Mesodermal cell (in vitro differentiated cells): ENCODE measurements at regions not wholly inside any gene's neighbourhood (a gene's known extent, or its start where the extent isn't known, plus 50 kb on each side); places are given as distances from the start of the nearest gene placed in this dataset.
"Not testable (repeated sequence)": the region's sequence is repeated elsewhere in the genome, so short reads cannot be mapped to it uniquely, and the experiment has no call there.

Experiments used
- H3K27ac ChIP-seq: 2 replicates; pipeline ENCODE4 v1.7.0; 2013; ENCODE audit warnings: mild to moderate bottlenecking, low read depth, low read length, moderate library complexity; ENCODE audit not compliant: severe bottlenecking
- H3K36me3 ChIP-seq: 2 replicates; pipeline ENCODE4 v1.7.1; 2013; ENCODE audit warnings: mild to moderate bottlenecking, low read length, moderate library complexity; ENCODE audit not compliant: control insufficient read depth, insufficient read depth
- H3K4me1 ChIP-seq: one replicate; pipeline ENCODE4 v1.7.1; 2013; ENCODE audit warnings: mild to moderate bottlenecking, low read length; ENCODE audit not compliant: insufficient read depth, control insufficient read depth, poor library complexity, severe bottlenecking
- H3K4me3 ChIP-seq: 2 replicates; pipeline ENCODE4 v1.7.0; 2013; ENCODE audit warnings: low read length, control low read depth, mild to moderate bottlenecking; ENCODE audit not compliant: insufficient read depth, poor library complexity, severe bottlenecking; ENCODE audit errors: extremely low read depth
- H3K9me3 ChIP-seq: 2 replicates; pipeline ENCODE4 v1.7.1; 2013; ENCODE audit warnings: mild to moderate bottlenecking, low read length, moderate library complexity; ENCODE audit not compliant: control insufficient read depth
- WGBS, 2 experiments: methylation state at CpG; one replicate each; pipeline ENCODE4 v1.1.5; 2013; ENCODE audit warnings: missing lambda C conversion rate in 2 of 2; ENCODE audit not compliant: insufficient coverage in 2 of 2; 5-methylcytosine and 5-hydroxymethylcytosine counted together

DNA sequence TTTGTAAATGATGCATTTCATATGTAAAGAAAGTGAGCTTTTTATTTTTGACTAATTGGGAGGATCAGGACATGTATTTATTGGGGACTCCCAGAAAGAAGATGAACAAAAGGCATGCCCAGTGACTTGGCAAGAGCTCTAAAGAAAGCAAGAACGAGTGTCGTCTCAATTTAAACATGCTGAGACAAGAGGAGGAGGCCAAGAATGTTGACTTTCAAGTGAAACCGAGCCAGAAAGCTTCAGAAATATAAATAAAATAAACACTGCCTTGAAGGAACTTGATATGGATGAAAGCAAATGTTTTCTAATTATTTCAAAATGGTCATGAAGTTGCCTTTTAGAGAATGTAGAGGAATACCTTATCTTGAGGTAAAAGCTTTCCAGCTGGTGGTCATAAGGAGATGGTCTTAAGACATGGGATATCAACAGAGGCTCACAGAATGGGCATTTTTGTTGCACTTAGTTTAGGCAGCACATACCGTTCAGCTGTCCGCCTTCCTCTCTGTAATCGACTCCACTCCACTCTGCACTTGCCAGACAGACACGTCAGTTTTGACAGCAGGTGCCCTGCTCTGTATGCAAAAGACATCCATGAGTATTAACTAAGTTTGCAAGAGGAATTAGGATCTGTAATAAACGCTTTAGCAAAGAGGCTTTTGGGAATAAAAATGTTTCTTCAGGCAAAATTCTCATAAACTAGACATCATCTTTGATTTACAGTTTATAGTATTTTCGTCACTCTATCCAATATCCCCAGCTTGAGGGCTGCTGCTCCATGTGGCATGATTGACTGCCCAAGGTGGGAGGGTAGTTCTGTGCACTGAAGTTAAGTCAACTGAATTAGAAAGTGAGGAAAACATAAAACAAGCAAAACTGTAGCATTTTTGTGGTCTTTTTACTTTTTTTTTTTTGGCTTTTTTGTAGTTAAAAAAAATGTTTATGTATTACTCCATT, 613.1 kb downstream of the PKHD1 start:
- no peaks in the 10 kb centered on the region for H3K36me3 ChIP-seq
- no peaks in the 10 kb centered on the region for H3K9me3 ChIP-seq
- H3K4me3 ChIP-seq: no peak overlapping the region
- no peaks in the 10 kb centered on the region for H3K4me1 ChIP-seq
- H3K27ac ChIP-seq: no peak overlapping the region
- WGBS, 2 experiments: 81 to 90% methylated on average over 5 of the region's 9 CpGs

DNA sequence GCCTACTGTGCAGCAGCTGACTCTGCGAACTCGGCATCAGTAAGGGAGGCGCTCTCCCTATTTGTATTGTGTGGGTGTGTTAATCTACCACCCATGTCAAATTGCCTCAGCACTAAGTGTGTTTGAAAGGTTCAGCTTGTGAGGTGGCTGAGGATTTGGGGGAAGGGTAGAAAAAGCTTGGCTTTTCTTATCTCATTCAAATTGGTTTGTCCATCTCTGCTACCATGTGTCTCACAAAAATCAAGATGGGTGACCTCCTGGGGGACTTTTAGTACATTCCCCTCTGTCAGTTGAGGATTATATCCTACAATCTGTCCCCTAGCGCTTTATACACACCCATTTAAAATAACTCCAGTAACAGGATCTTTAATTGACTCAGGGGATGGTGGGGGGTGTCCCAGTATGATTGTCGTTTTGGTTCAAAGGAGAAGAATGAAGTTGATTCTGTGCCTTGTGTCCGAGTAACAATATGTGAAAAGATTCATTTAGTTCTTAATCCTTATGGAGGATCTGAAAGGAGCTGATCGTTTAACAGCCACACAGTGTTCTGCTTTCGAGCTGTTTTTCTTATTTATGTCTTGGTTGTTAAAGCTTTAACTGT, 609.6 kb downstream of the PKHD1 start:
- no peaks in the 10 kb centered on the region for H3K4me1 ChIP-seq
- H3K36me3 ChIP-seq: no peaks in the 10 kb centered on the region
- H3K9me3 ChIP-seq: no peaks in the 10 kb centered on the region
- H3K27ac ChIP-seq: no peak overlapping the region
- WGBS, 2 experiments: 80 to 86% methylated on average over 3 to 4 of the region's 8 CpGs
- no peak overlapping the region for H3K4me3 ChIP-seq

DNA sequence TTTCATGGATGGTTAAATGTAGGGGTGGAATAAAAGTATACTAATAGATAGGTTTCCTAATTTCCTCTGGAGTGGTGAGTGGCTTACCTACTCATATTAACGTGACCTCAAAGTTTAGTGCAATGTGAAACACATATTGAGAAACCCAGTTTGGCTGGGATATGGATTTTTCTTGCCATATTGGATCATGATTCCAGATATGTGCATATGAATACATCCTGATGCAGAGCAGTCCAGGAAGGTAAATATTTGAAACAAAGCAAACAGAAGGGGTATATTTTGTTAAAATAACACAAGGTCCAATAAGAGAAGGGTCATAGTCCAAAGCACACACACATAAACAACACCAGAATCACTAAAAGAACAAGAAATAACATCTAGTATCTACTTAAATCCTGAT, 608.1 kb downstream of the PKHD1 start:
- no peak overlapping the region for H3K27ac ChIP-seq
- 100% methylated on average over 1 of the region's 1 CpG; no CpG with 5 or more reads in 1 of the 2 experiments for WGBS, 2 experiments
- H3K36me3 ChIP-seq: no peaks in the 10 kb centered on the region
- H3K9me3 ChIP-seq: no peaks in the 10 kb centered on the region
- no peaks in the 10 kb centered on the region for H3K4me1 ChIP-seq
- H3K4me3 ChIP-seq: no peak overlapping the region

DNA sequence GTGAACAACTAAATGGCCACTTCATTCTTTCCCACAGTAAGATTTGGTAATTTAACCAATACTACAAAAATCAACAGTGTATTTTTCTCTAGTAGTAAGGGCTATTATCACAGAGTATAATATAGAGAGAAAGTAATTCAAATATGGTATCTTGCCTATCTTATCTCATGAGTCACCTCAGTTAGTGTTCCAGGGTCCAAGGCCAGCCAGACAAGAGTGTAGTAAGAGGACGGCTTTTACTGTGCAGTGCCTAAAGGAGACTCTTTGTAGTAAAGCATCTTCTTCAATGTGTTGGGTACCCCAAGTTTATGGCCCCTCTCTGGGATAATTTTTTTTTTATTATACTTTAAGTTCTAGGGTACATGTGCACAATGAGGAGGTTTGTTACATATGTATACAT, 607.4 kb downstream of the PKHD1 start:
- 83% methylated on average over 1 of the region's 1 CpG; no CpG with 5 or more reads in 1 of the 2 experiments for WGBS, 2 experiments
- H3K36me3 ChIP-seq: no peaks in the 10 kb centered on the region
- no peak overlapping the region for H3K27ac ChIP-seq

DNA sequence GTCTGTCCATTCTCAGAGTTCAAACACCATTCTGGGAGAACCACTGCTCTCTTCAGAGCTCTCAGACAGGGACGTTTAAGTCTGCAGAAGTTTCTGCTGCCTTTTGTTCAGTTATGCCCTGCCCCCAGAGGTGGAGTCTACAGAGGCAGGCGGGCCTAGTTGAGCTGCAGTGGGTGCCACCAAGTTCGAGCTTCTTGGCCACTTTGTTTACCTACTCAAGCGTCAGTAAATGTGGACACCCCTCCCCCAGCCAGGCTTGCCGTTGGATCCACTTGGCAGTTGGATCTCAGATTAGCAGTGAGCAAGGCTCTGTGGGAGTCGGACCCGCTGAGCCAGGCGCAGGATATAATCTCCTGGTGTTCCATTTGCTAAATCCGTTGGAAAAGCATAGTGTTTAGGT, 601.5 kb downstream of the PKHD1 start:
- not testable (repeated sequence) for H3K9me3 ChIP-seq, H3K36me3 ChIP-seq, H3K27ac ChIP-seq, H3K4me1 ChIP-seq, H3K4me3 ChIP-seq
- 91 to 93% methylated on average over 9 of the region's 9 CpGs for WGBS, 2 experiments

More for the DNA sequence above, 607.4 kb downstream of the PKHD1 start:
- no peaks in the 10 kb centered on the region for H3K4me1 ChIP-seq
- no peaks in the 10 kb centered on the region for H3K9me3 ChIP-seq
- H3K4me3 ChIP-seq: no peak overlapping the region

DNA sequence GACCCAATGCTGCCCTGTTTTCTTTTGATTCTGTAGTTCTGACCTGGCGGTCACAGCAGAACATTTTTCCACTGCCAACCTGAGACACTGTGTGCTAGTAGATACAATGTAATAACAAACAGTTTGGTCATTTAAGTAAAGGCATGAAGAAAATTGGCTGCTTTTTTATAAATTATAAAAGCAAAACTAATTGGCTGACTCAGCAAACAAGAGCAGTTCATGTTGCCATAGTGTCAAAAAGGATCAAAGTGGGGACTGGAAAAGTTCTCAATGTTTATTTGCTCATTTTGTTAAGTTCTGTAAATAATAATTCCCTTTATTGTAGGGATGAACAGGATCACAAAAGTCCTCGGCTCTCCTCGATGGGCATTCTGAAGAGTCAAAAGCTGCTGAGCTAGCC, 599.5 kb downstream of the PKHD1 start:
- Histone ChIP-seq H3K4me3 (no peak overlapping the region), H3K4me1 (no peaks in the 10 kb centered on the region), H3K36me3 (no peaks in the 10 kb centered on the region), H3K27ac (no peak overlapping the region), H3K9me3 (no peaks in the 10 kb centered on the region)
- WGBS, 2 experiments: 100% methylated on average over 1 to 2 of the region's 3 CpGs

DNA sequence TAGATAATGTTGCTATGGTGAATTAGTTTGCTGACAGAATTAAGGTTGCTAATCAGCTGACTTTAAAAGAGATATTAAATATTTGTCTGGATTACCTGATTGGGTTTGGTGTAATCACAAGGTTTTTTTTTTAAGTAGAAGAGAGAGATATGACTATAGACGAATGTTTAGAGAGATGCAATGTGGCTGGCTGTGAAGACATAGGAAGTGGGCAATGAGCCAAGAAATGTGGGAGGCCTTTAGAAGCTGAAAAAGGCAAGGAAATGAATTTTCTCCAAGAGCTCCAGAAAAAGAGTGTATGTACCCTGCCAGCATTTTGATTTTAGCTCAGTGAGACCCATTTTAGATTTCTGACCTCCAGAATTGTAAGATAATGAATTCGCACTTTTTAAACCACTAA, 598.3 kb downstream of the PKHD1 start:
- no peak overlapping the region for H3K27ac ChIP-seq
- H3K4me3 ChIP-seq: no peak overlapping the region
- WGBS, 2 experiments: 92 to 93% methylated on average over 2 of the region's 2 CpGs

DNA sequence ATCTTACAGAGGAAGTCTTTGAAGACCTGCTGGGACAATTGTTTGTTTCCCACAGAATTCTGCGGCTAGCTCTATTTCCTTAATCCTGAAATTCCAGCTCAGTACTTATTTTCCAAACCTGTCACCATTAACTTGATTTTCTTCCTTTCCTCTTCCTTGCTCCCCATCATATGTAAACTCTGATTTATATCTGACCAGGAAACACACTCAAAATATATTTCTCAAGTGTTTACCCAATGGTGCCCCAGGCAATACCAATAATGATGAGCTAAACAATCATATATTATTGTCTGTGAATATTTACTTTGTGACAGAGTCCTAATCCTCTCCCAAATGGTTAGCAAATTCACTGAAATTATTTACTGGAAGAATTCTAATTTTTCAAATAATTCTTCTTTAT, 597.3 kb downstream of the PKHD1 start:
- WGBS, 2 experiments: 86 to 92% methylated on average over 1 of the region's 1 CpG
- H3K9me3 ChIP-seq: no peaks in the 10 kb centered on the region
- no peaks in the 10 kb centered on the region for H3K36me3 ChIP-seq
- no peaks in the 10 kb centered on the region for H3K4me1 ChIP-seq
- H3K27ac ChIP-seq: no peak overlapping the region
- no peak overlapping the region for H3K4me3 ChIP-seq

More for the DNA sequence above, 598.3 kb downstream of the PKHD1 start:
- Histone ChIP-seq H3K9me3 (no peaks in the 10 kb centered on the region), H3K36me3 (no peaks in the 10 kb centered on the region), H3K4me1 (no peaks in the 10 kb centered on the region)

DNA sequence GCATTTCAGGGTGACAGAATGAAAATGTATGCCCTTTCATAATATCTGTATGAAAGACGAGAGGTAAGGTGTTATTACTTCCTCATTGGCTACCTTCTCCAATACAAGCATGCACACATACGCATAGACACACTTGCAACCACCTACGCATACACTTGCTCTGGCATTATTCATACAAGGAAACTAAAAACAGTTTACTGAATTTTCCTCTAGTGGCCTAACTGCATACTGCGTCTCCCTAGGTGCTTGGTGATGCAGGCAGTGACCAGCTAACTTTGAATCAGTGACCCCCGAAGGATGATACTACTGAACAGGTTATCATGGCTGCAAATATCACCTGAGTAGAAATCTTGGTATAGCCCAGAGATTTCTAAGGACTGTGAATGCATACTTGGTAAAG, 593.1 kb downstream of the PKHD1 start:
- Histone ChIP-seq H3K9me3 (no peaks in the 10 kb centered on the region), H3K27ac (no peak overlapping the region), H3K4me3 (no peak overlapping the region), H3K36me3 (no peaks in the 10 kb centered on the region), H3K4me1 (no peaks in the 10 kb centered on the region)
- 87 to 91% methylated on average over 4 of the region's 5 CpGs for WGBS, 2 experiments

DNA sequence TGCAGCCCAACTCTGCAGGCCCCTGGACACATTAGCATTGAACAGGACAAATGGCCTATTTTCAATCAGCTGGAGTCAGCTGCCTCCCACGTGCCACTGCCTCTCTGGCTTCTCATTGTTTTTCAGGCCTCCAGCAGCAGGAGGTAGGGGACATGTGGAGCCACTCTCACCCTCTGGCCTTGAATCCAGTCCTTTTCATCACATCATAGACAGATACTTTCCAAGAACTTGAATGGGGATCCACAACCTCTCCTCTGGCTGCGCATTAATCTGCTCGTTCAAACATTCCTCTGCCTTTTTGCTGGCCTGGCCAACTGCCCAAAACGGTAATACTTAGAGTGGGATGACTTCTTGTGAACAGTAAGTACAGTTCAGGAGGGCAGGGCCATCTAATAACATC, 592.3 kb downstream of the PKHD1 start:
- 55 to 62% methylated on average over 4 of the region's 4 CpGs for WGBS, 2 experiments
- H3K4me1 ChIP-seq: no peaks in the 10 kb centered on the region
- H3K36me3 ChIP-seq: no peaks in the 10 kb centered on the region
- H3K27ac ChIP-seq: no peak overlapping the region
- H3K4me3 ChIP-seq: no peak overlapping the region
- no peaks in the 10 kb centered on the region for H3K9me3 ChIP-seq
